IMR-90 (cell line): ENCODE measurements at regions not wholly inside any gene's neighbourhood (a gene's known extent, or its start where the extent isn't known, plus 50 kb on each side); places are given as distances from the start of the nearest gene placed in this dataset.

Experiments
- ATAC-seq: fragments of 200-7000 bp; cut with Tn5 transposase; 2 replicates; pipeline ENCODE4 v1.9.1; 2020; ENCODE audit warnings: low read depth, mild to moderate bottlenecking, moderate library complexity
- BruUV-seq: library from RNA; stranded (reverse); fragments of 400-500 nt; replicated peaks from 2 replicates; lab custom pipeline; 2021; lab: Mats Ljungman, UMichigan
- CTCF ChIA-PET: fragments of 300-600 bp; formaldehyde crosslinking; extraction: SDS; loops from one replicate; lab custom pipeline; 2021; ENCODE audit warnings: antibody characterized with exemption; lab: Yijun Ruan, JAX
- POLR2A ChIA-PET: fragments of 300-600 bp; sonication (Branson Sonifier 250); formaldehyde crosslinking; loops from one replicate; lab custom pipeline; 2022; ENCODE audit warnings: antibody characterized with exemption; ENCODE audit not compliant: unreplicated experiment; lab: Charles Lee
- DNase-seq: peaks from one replicate; pipeline ENCODE4 v3.0.0; 2013
- H2AFZ ChIP-seq: replicated peaks from 2 replicates; pipeline ENCODE3; 2013; ENCODE audit warnings: low read length, mild to moderate bottlenecking; ENCODE audit not compliant: poor library complexity
- H2AK5ac ChIP-seq: 2 replicates; pipeline ENCODE4 v1.6.1; 2013; ENCODE audit warnings: low read depth, low read length, inconsistent platforms
- H2AK9ac ChIP-seq: replicated peaks from 2 replicates; pipeline ENCODE3; 2013; ENCODE audit warnings: mild to moderate bottlenecking, low read depth, low read length, moderate library complexity; ENCODE audit not compliant: poor library complexity
- H2BK120ac ChIP-seq: 2 replicates; pipeline ENCODE4 v1.6.1; 2013; ENCODE audit warnings: low read depth, low read length, inconsistent platforms
- H2BK15ac ChIP-seq: 3 replicates; pipeline ENCODE4 v1.6.1; 2013; ENCODE audit warnings: low read depth, low read length, inconsistent platforms
- H2BK20ac ChIP-seq: 2 replicates; pipeline ENCODE4 v1.6.1; 2013; ENCODE audit warnings: low read depth, mild to moderate bottlenecking, inconsistent platforms, low read length, moderate library complexity
- H2BK5ac ChIP-seq: 2 replicates; pipeline ENCODE4 v1.6.1; 2013; ENCODE audit warnings: mild to moderate bottlenecking, low read depth, low read length, inconsistent platforms; ENCODE audit not compliant: poor library complexity, severe bottlenecking
- H3K14ac ChIP-seq: replicated peaks from 2 replicates; pipeline ENCODE4 v1.6.1; 2013; ENCODE audit warnings: low read depth, low read length, inconsistent platforms
- H3K18ac ChIP-seq: 2 replicates; pipeline ENCODE4 v1.6.1; 2013; ENCODE audit warnings: low read depth, low read length, control low read depth
- H3K23ac ChIP-seq: 2 replicates; pipeline ENCODE4 v1.6.1; 2013; ENCODE audit warnings: low read depth, low read length, inconsistent platforms
- H3K27ac ChIP-seq: 2 replicates; pipeline ENCODE4 v1.5.1; 2013; ENCODE audit warnings: mild to moderate bottlenecking, control low read depth, low read length; ENCODE audit not compliant: insufficient read depth
- H3K27me3 ChIP-seq: 2 replicates; pipeline ENCODE4 v1.6.1; 2013; ENCODE audit warnings: low read length; ENCODE audit not compliant: control insufficient read depth, insufficient read depth
- H3K36me3 ChIP-seq: 2 replicates; pipeline ENCODE4 v1.6.1; 2013; ENCODE audit warnings: low read length, mixed read lengths; ENCODE audit not compliant: control insufficient read depth, insufficient read depth
- H3K4ac ChIP-seq: 2 replicates; pipeline ENCODE4 v1.6.1; 2013; ENCODE audit warnings: low read depth, low read length, inconsistent platforms
- H3K4me1 ChIP-seq: 2 replicates; pipeline ENCODE4 v1.6.1; 2013; ENCODE audit warnings: low read length, mixed read lengths; ENCODE audit not compliant: control insufficient read depth, insufficient read depth
- H3K4me2 ChIP-seq: 2 replicates; pipeline ENCODE4 v1.6.1; 2013; ENCODE audit warnings: low read depth, mild to moderate bottlenecking, control low read depth, low read length, moderate library complexity
- H3K4me3 ChIP-seq: 2 replicates; pipeline ENCODE4 v1.5.1; 2013; ENCODE audit warnings: low read depth, mild to moderate bottlenecking, control low read depth, low read length, moderate library complexity; ENCODE audit not compliant: insufficient read depth
- H3K56ac ChIP-seq: 2 replicates; pipeline ENCODE4 v1.6.1; 2013; ENCODE audit warnings: low read length, inconsistent platforms; ENCODE audit not compliant: insufficient read depth; ENCODE audit errors: extremely low read depth
- H3K79me1 ChIP-seq, 2 experiments: 2 replicates each; pipeline ENCODE4 v1.6.1; 2013; ENCODE audit warnings: low read length in 2 of 2, inconsistent platforms in 1 of 2, low read depth in 1 of 2
- H3K9ac ChIP-seq: 2 replicates; pipeline ENCODE4 v1.6.1; 2013; ENCODE audit warnings: low read depth, low read length, control low read depth
- H3K9me1 ChIP-seq: 2 replicates; pipeline ENCODE4 v1.6.1; 2013; ENCODE audit warnings: low read length, inconsistent platforms; ENCODE audit not compliant: insufficient read depth
- H3K9me3 ChIP-seq: 2 replicates; pipeline ENCODE4 v1.6.1; 2013; ENCODE audit warnings: low read length; ENCODE audit not compliant: control insufficient read depth, insufficient read depth
- H4K20me1 ChIP-seq: 2 replicates; pipeline ENCODE4 v1.6.1; 2013; ENCODE audit warnings: low read length, inconsistent platforms; ENCODE audit not compliant: insufficient read depth
- H4K5ac ChIP-seq: 2 replicates; pipeline ENCODE4 v1.6.1; 2013; ENCODE audit warnings: mild to moderate bottlenecking, low read depth, low read length, control low read depth
- H4K8ac ChIP-seq, 2 experiments: 2 replicates each; pipeline ENCODE4 v1.6.1; 2013; ENCODE audit warnings: low read depth in 2 of 2, low read length in 2 of 2, control low read depth in 1 of 2, inconsistent platforms in 1 of 2
- H4K91ac ChIP-seq: 2 replicates; pipeline ENCODE4 v1.6.1; 2013; ENCODE audit warnings: low read depth, low read length, inconsistent platforms; ENCODE audit not compliant: insufficient read depth
- BHLHE40 ChIP-seq: fragments of 150-350 bp; IDR thresholded peaks from 2 replicates; pipeline ENCODE4 v1.6.1; 2016; ENCODE audit warnings: mild to moderate bottlenecking, low read depth, low read length
- FOS ChIP-seq: fragments of 150-350 bp; IDR thresholded peaks from 2 replicates; pipeline ENCODE4 v1.6.1; 2016; ENCODE audit warnings: low read depth, low read length
- MAFK ChIP-seq: IDR thresholded peaks from 2 replicates; pipeline ENCODE4 v1.6.1; 2012; ENCODE audit warnings: low read depth, low read length, improper control_type of control experiment
- MXI1 ChIP-seq: IDR thresholded peaks from 2 replicates; pipeline ENCODE4 v1.6.1; 2012; ENCODE audit warnings: low read depth, mild to moderate bottlenecking, low read length, moderate library complexity, borderline replicate concordance
- NFE2L2 ChIP-seq: fragments of 150-350 bp; IDR thresholded peaks from 2 replicates; pipeline ENCODE4 v1.6.1; 2016; ENCODE audit warnings: low read depth, mild to moderate bottlenecking, low read length
- RFX5 ChIP-seq: IDR thresholded peaks from 2 replicates; pipeline ENCODE4 v1.8.0; 2012; ENCODE audit warnings: low read depth, mild to moderate bottlenecking, low read length, moderate library complexity
- SMC3 ChIP-seq: fragments of 150-350 bp; IDR thresholded peaks from 2 replicates; pipeline ENCODE4 v1.6.1; 2016; ENCODE audit warnings: low read depth, mild to moderate bottlenecking, antibody characterized with exemption, low read length, moderate library complexity
- dilution Hi-C: fragments of 300-500 bp; cut with HindIII; formaldehyde crosslinking; loops from one replicate; pipeline ENCODE4 v1.14.3; 2018; ENCODE audit warnings: low sequenced_read_pairs; ENCODE audit not compliant: unreplicated experiment
- in situ Hi-C: fragments of 300-500 bp; cut with MboI; formaldehyde crosslinking; loops from 3 replicates; pipeline ENCODE4 v1.14.3; 2019; ENCODE audit warnings: low sequenced_read_pairs, inconsistent platforms, mixed read lengths
- intact Hi-C: fragments of 100-400 bp; cut with micrococcal nuclease; formaldehyde crosslinking; loops from 2 replicates; pipeline ENCODE4 v1.10.0; 2022
- TF ChIP-seq, protein P1 (sequence below): conservative IDR thresholded peaks from 2 replicates; pipeline ENCODE4 v1.5.1; 2012; ENCODE audit warnings: mild to moderate bottlenecking, low read depth, low read length, improper control_type of control experiment

DNA sequence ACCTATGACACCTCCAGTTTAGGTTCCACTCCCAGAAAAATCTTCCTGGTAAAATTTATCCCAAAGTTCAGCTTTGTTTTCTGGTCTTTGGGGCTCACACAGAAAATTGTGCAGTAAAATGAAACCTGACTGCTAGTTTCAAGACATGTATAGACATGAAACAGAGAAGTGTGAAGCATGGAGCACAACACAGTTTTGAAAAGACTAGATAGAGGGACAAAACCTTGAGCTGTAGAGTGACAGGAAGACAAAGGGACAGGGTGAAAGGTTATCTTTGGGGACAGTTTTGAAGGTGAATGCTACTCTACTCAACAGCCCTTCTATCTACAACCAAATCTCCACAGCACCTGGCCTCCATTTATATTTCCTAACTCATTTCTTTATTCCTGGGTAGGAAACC is 352.6 kb downstream of the RBM43 start:
- DNase-seq (no peak), ATAC-seq (no peak)
- ChIA-PET CTCF (interaction anchor here (1.0 kb wide), 1 partner anchor 33 kb away, joined by 3 read pairs; no protein-coding TSS in a partner anchor), POLR2A (no interaction called here)
- TF ChIP-seq FOS = no peak
- no peak for TF ChIP-seq NFE2L2
- TF ChIP-seq BHLHE40 = no peak
- no peak for TF ChIP-seq RFX5
- TF ChIP-seq SMC3 = no peak
- TF ChIP-seq MAFK = no peak
- TF ChIP-seq, protein P1, sequence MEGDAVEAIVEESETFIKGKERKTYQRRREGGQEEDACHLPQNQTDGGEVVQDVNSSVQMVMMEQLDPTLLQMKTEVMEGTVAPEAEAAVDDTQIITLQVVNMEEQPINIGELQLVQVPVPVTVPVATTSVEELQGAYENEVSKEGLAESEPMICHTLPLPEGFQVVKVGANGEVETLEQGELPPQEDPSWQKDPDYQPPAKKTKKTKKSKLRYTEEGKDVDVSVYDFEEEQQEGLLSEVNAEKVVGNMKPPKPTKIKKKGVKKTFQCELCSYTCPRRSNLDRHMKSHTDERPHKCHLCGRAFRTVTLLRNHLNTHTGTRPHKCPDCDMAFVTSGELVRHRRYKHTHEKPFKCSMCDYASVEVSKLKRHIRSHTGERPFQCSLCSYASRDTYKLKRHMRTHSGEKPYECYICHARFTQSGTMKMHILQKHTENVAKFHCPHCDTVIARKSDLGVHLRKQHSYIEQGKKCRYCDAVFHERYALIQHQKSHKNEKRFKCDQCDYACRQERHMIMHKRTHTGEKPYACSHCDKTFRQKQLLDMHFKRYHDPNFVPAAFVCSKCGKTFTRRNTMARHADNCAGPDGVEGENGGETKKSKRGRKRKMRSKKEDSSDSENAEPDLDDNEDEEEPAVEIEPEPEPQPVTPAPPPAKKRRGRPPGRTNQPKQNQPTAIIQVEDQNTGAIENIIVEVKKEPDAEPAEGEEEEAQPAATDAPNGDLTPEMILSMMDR = no peak
- TF ChIP-seq MXI1 = no peak
- Histone ChIP-seq H3K27ac (no peak overlapping the region), H3K9me3 (no peaks in the 10 kb centered on the region; the same call in 1 of the 2 replicates), H3K4ac (no peak overlapping the region), H3K4me1 (peaks cover 7% of the 10 kb centered on the region; the same call in 1 of the 2 replicates), H3K18ac (peak overlapping the region; percentile 92), H3K56ac (no peak overlapping the region), H2AK5ac (no peak overlapping the region), H2AK9ac (no peak overlapping the region), H4K5ac (peak overlapping the region; percentile 42; the same call in 1 of the 2 replicates), H3K27me3 (no peaks in the 10 kb centered on the region), H2AFZ (no peak overlapping the region), H3K14ac (no peak overlapping the region), H3K9ac (no peak overlapping the region), H2BK5ac (no peak overlapping the region), H3K23ac (no peak overlapping the region), H4K8ac (0 out of 4 replicates have a peak overlapping the region, but pooled peaks of 1 of the 2 experiments have one; percentile 43), H3K4me2 (no peak overlapping the region), H2BK15ac (no peak overlapping the region), H2BK20ac (no peak overlapping the region; the same call in 1 of the 2 replicates), H4K91ac (no peak overlapping the region), H3K36me3 (no peaks in the 10 kb centered on the region), H3K79me1 (no peaks in the 10 kb centered on the region), H3K9me1 (no peaks in the 10 kb centered on the region), H3K4me3 (no peak overlapping the region), H4K20me1 (no peaks in the 10 kb centered on the region), H2BK120ac (0 out of 2 replicates have a peak overlapping the region, but pooled peaks have one; percentile 38)
- in situ Hi-C loops = loop anchor here (25.0 kb wide), 1 partner anchor 1322 kb away; the partner anchor contains the start of gene MMADHC
- intact Hi-C loops = no loop called here
- dilution Hi-C loops = no loop called here
- no TSS peak for BruUV-seq
